T-helper 17 cell (primary cell): ENCODE measurements at regions not wholly inside any gene's neighbourhood (a gene's known extent, or its start where the extent isn't known, plus 50 kb on each side); places are given as distances from the start of the nearest gene placed in this dataset.

Experiments used
- ATAC-seq: fragments of 150-1000 bp; cut with Tn5 transposase; 2 replicates; pipeline ENCODE4 v1.10.0; 2021; ENCODE audit warnings: mild to moderate bottlenecking, moderate library complexity
- DNase-seq, 3 donors: peaks; one replicate each; pipeline versions ENCODE4 v3.0.0 to v3.0.0-alpha.2; 2020 to 2021
- H3K9me3 ChIP-seq: one replicate; pipeline ENCODE4 v1.7.0; 2013; ENCODE audit warnings: low read length, mild to moderate bottlenecking; ENCODE audit not compliant: control insufficient read depth, poor library complexity, severe bottlenecking
- H3K27ac Mint-ChIP-seq: one replicate; pipeline ENCODE4 v1.8.0; 2022; ENCODE audit warnings: mild to moderate bottlenecking, moderate library complexity, mixed read lengths
- H3K27me3 Mint-ChIP-seq: one replicate; pipeline ENCODE4 v1.8.0; 2022; ENCODE audit warnings: mixed read lengths
- H3K36me3 Mint-ChIP-seq: one replicate; pipeline ENCODE4 v1.8.0; 2022; ENCODE audit warnings: low read depth, mixed read lengths
- H3K4me1 Mint-ChIP-seq: one replicate; pipeline ENCODE4 v1.8.0; 2022; ENCODE audit warnings: mild to moderate bottlenecking, mixed read lengths
- H3K4me3 Mint-ChIP-seq: one replicate; pipeline ENCODE4 v1.8.0; 2022; ENCODE audit warnings: mild to moderate bottlenecking, moderate library complexity, mixed read lengths

DNA sequence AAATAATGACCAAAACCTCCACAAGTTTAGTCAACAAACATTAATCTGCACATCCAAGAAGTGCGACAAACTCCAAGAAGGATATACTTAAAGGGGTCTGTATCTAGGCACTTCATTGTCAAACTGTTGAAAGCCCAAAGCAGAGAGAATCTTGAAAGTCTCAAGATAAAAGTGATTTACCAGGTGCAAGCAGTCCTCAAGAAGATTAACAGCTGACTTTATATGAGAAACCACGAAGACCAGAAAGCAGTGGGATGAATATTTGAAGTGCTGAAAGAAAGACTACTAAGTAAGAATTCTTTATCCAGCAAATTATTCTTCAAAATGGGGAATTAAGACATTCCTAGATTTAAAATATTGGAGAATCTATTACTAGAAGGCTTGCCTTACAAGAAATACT lies 58.4 kb upstream of the BLCAP start:
- ATAC-seq (no peak), DNase-seq (no peak)
- peaks cover 2% of the 10 kb centered on the region for H3K9me3 ChIP-seq
- Mint-ChIP-seq H3K4me1 (no peaks in the 10 kb centered on the region), H3K27ac (no peak overlapping the region), H3K4me3 (no peak overlapping the region), H3K27me3 (peaks cover 40% of the 10 kb centered on the region), H3K36me3 (peaks cover 2% of the 10 kb centered on the region)

DNA sequence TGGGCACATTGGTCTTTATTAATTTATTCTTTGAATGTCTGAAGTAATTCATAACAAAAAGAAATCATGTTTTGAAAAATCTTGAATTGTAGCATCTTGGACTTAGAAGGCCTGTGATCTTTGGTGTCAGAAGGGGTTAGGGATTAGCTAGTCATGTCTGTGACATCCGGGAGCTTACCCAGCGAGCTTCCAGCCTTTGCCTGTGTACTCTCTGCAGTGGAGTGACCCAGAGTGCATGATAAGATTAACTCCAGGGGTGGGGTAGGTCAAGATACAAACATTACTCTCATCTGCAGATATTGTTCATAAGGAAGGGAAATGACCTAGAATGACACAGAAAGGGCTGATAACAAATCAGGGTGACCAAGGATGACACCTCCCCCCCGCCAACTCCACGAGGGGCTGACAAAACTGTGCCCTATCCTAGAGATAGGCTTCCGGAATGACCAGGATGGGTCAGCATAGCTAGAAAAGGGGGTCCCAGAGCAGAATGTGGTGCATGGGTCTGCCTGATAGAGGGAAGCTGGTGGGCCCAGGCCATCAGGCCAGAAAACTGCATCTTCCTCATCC lies 56.6 kb upstream of the BLCAP start:
- ATAC-seq: no peak
- Mint-ChIP-seq H3K4me1 (no peaks in the 10 kb centered on the region), H3K4me3 (no peak overlapping the region), H3K27ac (no peak overlapping the region), H3K36me3 (peaks cover 6% of the 10 kb centered on the region), H3K27me3 (peaks cover 53% of the 10 kb centered on the region)
- peaks cover 2% of the 10 kb centered on the region for H3K9me3 ChIP-seq
- no peak for DNase-seq

DNA sequence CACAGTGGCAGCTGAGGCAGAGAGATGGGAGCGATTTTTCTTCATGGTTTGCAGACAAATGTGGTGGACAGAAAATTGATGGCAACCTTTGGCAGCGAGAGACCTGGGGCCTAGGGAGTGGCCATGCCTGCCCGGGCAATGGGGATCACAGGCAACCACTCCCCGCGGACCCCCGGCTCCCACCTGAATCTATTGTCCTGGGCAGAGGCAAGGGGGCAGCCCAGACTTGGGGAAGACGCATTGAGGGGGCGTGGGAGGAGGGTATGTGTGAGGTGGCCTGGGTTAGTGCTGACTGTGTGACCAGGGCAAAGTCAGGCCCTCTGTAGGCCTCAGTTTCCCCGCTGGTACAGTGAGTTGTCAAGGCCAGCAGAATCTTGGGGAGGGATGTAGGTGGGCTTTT lies 53.6 kb upstream of the BLCAP start:
- Mint-ChIP-seq H3K27me3 (peaks cover 77% of the 10 kb centered on the region), H3K4me3 (no peak overlapping the region), H3K4me1 (no peaks in the 10 kb centered on the region), H3K36me3 (peaks cover 6% of the 10 kb centered on the region), H3K27ac (no peak overlapping the region)
- ATAC-seq (no peak), DNase-seq (no peak)
- H3K9me3 ChIP-seq: no peaks in the 10 kb centered on the region

DNA sequence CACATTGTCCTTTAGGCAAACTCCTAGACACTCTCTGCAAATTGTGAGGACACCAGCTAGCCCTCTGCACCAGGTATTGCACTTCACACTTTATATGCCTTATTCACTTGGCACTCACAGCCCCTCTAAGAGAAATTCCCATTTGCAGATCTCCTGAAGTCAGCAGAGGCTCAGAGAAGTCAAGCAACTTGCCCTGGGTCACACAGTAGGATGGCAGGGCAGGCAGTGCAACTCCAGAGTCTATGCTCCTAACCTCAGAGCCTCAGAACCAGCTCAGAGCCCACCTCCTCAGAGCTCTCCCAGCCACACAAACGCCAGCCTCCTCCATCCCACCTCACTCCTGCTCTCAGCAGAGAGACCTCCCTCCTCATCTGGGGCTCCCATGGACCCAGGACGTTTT lies 52.4 kb upstream of the BLCAP start:
- no peak overlapping the region for H3K27ac Mint-ChIP-seq
- peaks cover 78% of the 10 kb centered on the region for H3K27me3 Mint-ChIP-seq
- no peaks in the 10 kb centered on the region for H3K4me1 Mint-ChIP-seq
- ATAC-seq (no peak), DNase-seq (no peak)
- peaks cover 6% of the 10 kb centered on the region for H3K36me3 Mint-ChIP-seq
- no peaks in the 10 kb centered on the region for H3K9me3 ChIP-seq
- H3K4me3 Mint-ChIP-seq: no peak overlapping the region

DNA sequence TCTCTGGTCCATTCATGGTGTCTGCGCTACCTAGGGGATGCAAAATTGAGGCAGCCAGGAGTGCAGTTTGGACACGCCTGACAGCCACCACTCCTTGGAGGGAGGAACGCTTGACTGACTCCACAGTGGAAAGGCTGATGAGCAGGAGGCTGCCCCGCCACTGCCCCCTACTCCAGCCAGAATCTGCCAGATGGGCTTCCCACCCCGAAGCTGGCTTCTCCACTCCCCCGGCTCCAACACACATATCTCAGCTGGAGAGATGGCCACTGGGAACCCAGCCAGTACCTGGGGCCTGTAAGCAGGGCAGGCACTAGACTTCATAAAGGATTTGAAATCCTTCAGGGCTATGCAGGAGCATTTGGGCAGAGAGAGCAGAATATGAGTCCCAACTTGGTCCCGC lies 51.4 kb upstream of the BLCAP start:
- Mint-ChIP-seq H3K36me3 (peaks cover 4% of the 10 kb centered on the region), H3K27me3 (peaks cover 74% of the 10 kb centered on the region), H3K27ac (no peak overlapping the region), H3K4me1 (no peaks in the 10 kb centered on the region), H3K4me3 (no peak overlapping the region)
- no peak for DNase-seq
- no peaks in the 10 kb centered on the region for H3K9me3 ChIP-seq
- no peak for ATAC-seq

DNA sequence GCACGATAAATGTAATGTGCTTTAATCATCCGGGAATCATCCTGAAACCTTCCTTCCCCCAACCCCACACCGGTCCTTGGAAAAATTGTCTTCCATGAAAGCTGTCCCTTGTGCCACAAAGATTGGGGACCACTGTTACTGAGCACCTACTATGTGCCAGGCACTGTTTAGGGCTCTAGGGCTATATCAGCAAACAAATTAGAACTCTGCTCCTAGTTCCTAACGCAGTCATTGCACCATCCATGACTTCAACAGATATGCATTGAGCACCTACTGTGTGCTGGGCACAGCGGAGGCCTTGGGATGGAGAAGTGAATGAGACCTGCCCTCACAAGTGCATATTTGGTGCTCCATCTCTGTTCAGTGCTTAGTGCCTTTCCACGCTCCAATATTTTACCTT lies 50.3 kb upstream of the BLCAP start:
- peaks cover 6% of the 10 kb centered on the region for H3K36me3 Mint-ChIP-seq
- H3K4me1 Mint-ChIP-seq: no peaks in the 10 kb centered on the region
- H3K27me3 Mint-ChIP-seq: peaks cover 79% of the 10 kb centered on the region
- no peak overlapping the region for H3K4me3 Mint-ChIP-seq
- no peak overlapping the region for H3K27ac Mint-ChIP-seq
- no peak for DNase-seq
- no peaks in the 10 kb centered on the region for H3K9me3 ChIP-seq
- no peak for ATAC-seq
